ENCODE measurements at regions not wholly inside any gene's neighbourhood (a gene's known extent, or its start where the extent isn't known, plus 50 kb on each side); places are given as distances from the start of the nearest gene placed in this dataset.

DNA sequence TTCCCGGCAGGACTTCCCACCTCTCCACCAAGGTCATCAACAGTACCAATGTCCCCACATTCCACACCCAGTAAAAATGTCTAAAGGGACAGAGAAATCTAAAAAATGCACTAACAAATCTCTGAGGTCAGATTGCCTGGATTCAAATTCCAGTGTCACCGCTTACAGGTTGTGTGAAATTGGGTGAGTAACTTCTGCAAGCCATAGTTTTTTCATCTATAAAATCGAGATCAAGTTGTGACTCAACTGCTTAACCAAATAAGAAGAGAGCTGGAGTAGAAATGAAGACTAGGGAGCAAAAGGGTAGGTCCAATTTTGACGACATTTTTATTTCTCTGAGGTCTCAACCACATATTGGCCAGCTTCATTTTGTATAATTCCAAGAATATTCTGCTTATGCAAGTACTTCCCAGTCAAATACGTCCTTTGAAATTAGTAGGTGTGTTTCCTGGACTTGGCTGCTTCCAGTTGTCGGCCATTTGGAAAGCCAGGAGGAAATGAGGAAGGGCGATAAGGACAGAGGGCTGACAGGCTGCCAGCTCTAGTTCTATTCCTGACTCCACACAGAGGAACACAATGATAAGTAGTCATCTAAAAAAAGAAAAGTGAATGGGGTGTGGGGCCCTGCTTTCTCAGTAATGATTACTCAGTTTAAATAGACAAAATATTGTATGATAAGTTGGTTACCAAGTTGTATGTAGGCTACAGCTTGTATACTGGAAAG lies 57.7 kb upstream of the ZC3H11B start:
- H3K9me3 Mint-ChIP-seq = no peaks in the 10 kb centered on the region
- H3K36me3 Mint-ChIP-seq = no peaks in the 10 kb centered on the region
- ATAC-seq (ENCODE audit: low read depth) = no peak
- peaks cover 4% of the 10 kb centered on the region for H3K27me3 Mint-ChIP-seq
- no peaks in the 10 kb centered on the region for H3K4me1 Mint-ChIP-seq
- no peak for DNase-seq (ENCODE audit: low spot score in 2 of 2)
- no peak overlapping the region for H3K4me3 Mint-ChIP-seq
- no peak overlapping the region for H3K27ac Mint-ChIP-seq

- H3K9me3 Mint-ChIP-seq = no peaks in the 10 kb centered on the region
- DNase-seq (ENCODE audit: low spot score in 2 of 2) (no peak), ATAC-seq (ENCODE audit: low read depth) (no peak)
- H3K36me3 Mint-ChIP-seq = no peaks in the 10 kb centered on the region
- H3K27me3 Mint-ChIP-seq = no peaks in the 10 kb centered on the region
- H3K4me3 Mint-ChIP-seq = no peak overlapping the region
- H3K4me1 Mint-ChIP-seq = no peaks in the 10 kb centered on the region
- no peak overlapping the region for H3K27ac Mint-ChIP-seq
Measured at GRCh38 chr1:219669556-219669955, 56.7 kb upstream of the ZC3H11B start.

- Mint-ChIP-seq H3K36me3 (no peaks in the 10 kb centered on the region), H3K4me1 (no peaks in the 10 kb centered on the region), H3K27ac (no peak overlapping the region), H3K4me3 (no peak overlapping the region), H3K9me3 (no peaks in the 10 kb centered on the region), H3K27me3 (no peaks in the 10 kb centered on the region)
- DNase-seq (ENCODE audit: low spot score in 2 of 2) = no peak
- ATAC-seq (ENCODE audit: low read depth) = no peak
Measured at GRCh38 chr1:219669042-219669441, 56.1 kb upstream of the ZC3H11B start.

DNA sequence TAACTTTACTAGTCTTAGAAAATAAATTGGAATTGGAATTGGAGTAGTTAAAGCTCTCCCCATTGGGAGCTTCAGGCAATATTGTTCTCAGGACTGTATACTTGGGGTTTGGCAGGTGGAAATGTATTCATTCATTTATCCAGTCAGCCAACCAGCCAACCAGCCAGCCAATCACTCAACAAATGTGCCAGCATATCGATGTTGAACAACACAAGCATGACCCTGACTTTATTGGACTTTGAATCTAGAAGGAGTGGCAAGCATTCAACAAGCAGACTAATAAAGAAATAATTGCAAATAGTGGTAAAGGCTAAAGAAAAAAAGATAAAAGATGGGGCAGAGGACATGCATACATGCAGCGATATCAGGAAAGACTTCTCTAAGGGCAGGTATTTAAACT lies 55.5 kb upstream of the ZC3H11B start:
- no peaks in the 10 kb centered on the region for H3K36me3 Mint-ChIP-seq

DNA sequence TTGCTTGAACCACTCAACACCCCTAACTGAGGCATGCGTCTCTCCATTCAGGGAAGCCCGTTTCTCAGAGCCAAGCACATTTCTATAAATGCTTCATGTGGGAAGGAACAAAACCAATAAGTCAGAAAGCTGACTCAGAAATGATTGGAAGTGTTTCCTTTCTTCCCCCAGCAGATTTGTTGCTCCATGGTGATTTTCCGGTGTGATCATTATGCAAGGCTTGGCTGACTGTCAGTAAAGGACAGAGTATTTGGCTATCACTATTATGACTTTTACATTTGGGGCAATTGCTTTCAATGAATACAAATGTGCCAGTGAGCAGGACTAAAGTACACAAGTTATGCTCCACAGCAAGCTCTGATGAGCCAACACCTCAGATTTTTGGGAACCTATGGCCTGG lies 53.3 kb upstream of the ZC3H11B start:
- no peaks in the 10 kb centered on the region for H3K9me3 Mint-ChIP-seq
- DNase-seq (ENCODE audit: low spot score in 2 of 2) = no peak
- H3K27ac Mint-ChIP-seq = no peak overlapping the region
- H3K4me3 Mint-ChIP-seq = no peak overlapping the region
- peaks cover 4% of the 10 kb centered on the region for H3K4me1 Mint-ChIP-seq
- ATAC-seq (ENCODE audit: low read depth) = no peak
- H3K36me3 Mint-ChIP-seq = no peaks in the 10 kb centered on the region
- peaks cover 4% of the 10 kb centered on the region for H3K27me3 Mint-ChIP-seq

More for the DNA sequence above, 55.5 kb upstream of the ZC3H11B start:
- Mint-ChIP-seq H3K27ac (no peak overlapping the region), H3K27me3 (no peaks in the 10 kb centered on the region), H3K4me3 (no peak overlapping the region), H3K4me1 (no peaks in the 10 kb centered on the region), H3K9me3 (no peaks in the 10 kb centered on the region)
- DNase-seq (ENCODE audit: low spot score in 2 of 2) (no peak), ATAC-seq (ENCODE audit: low read depth) (no peak)

- peaks cover 7% of the 10 kb centered on the region for H3K4me1 Mint-ChIP-seq
- H3K27ac Mint-ChIP-seq = no peak overlapping the region
- no peak overlapping the region for H3K4me3 Mint-ChIP-seq
- H3K36me3 Mint-ChIP-seq = no peaks in the 10 kb centered on the region
- ATAC-seq (ENCODE audit: low read depth) (no peak), DNase-seq (ENCODE audit: low spot score in 2 of 2) (no peak)
- H3K9me3 Mint-ChIP-seq = no peaks in the 10 kb centered on the region
- H3K27me3 Mint-ChIP-seq = peaks cover 5% of the 10 kb centered on the region
Measured at GRCh38 chr1:219665089-219665488, 52.2 kb upstream of the ZC3H11B start.

DNA sequence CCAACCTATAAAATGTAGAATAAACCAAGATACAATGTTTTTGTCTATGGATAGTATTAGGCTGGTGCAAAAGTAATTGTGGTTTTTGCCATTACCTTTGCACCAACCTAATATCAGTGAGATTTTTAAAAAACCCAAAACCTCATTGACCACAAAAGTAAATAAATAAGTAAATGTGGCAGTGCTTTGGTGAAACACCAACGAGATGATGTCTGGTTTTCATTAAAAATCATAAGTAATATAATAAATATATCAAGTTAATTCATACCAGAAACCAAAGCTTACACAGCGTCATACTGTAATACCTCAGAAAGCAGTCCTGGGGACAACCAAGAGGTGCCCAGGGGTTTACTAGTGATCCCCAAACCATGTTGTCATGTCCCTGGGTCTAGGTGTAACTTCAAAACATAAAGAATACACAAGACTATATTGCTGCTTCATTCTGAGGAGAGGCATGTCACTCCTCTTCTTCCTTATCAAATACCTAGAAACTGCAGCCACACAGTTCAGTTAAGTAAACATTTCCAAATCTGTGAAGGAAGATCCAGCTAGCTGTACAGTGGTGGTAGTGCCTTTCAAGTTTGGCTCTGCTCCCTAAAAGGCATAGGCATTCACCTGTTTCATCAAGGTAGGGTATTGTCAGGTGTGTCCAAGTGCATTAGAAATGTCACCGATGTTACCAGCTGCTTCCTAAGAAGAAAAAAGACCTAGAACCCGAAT lies 51.6 kb upstream of the ZC3H11B start:
- Mint-ChIP-seq H3K9me3 (no peaks in the 10 kb centered on the region), H3K4me1 (peaks cover 7% of the 10 kb centered on the region)

More for the DNA sequence above, 51.6 kb upstream of the ZC3H11B start:
- H3K36me3 Mint-ChIP-seq = no peaks in the 10 kb centered on the region
- ATAC-seq (ENCODE audit: low read depth) (no peak), DNase-seq (ENCODE audit: low spot score in 2 of 2) (no peak)
- H3K27ac Mint-ChIP-seq = no peak overlapping the region
- peaks cover 5% of the 10 kb centered on the region for H3K27me3 Mint-ChIP-seq
- no peak overlapping the region for H3K4me3 Mint-ChIP-seq

Data from memory B cell (primary cell).